ENCODE measurements at regions not wholly inside any gene's neighbourhood (a gene's known extent, or its start where the extent isn't known, plus 50 kb on each side); places are given as distances from the start of the nearest gene placed in this dataset.

DNA sequence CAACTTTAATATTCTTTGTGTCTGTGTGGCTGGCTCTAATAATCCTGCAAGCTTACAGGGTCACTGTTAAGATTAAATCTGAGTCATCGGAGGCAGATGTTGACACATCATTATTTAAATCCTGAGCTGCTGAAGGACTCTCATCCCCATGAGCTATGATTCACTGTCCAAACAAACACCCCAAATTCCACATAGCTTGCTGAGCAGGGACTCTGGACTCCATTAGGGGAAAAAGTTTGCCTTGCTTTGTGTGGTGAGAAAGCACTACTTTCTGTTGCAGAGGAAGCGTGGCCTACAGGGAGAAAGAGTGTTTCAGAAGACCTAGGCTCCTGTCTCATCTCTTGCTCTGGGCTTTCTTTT, 213.7 kb downstream of the PDCD6IP start:
- TF ChIP-seq, protein P1, sequence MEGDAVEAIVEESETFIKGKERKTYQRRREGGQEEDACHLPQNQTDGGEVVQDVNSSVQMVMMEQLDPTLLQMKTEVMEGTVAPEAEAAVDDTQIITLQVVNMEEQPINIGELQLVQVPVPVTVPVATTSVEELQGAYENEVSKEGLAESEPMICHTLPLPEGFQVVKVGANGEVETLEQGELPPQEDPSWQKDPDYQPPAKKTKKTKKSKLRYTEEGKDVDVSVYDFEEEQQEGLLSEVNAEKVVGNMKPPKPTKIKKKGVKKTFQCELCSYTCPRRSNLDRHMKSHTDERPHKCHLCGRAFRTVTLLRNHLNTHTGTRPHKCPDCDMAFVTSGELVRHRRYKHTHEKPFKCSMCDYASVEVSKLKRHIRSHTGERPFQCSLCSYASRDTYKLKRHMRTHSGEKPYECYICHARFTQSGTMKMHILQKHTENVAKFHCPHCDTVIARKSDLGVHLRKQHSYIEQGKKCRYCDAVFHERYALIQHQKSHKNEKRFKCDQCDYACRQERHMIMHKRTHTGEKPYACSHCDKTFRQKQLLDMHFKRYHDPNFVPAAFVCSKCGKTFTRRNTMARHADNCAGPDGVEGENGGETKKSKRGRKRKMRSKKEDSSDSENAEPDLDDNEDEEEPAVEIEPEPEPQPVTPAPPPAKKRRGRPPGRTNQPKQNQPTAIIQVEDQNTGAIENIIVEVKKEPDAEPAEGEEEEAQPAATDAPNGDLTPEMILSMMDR (IDR thresholded peaks at IDR 0.05 in 8 of 11, conservative IDR thresholded peaks at IDR 0.05 in 3 of 11) = no peak
- TF ChIP-seq POLR2A (IDR thresholded peaks at IDR 0.05) = no peak
- no peak for TF ChIP-seq POLR2AphosphoS5 (IDR thresholded peaks at IDR 0.05)

Data from spleen (tissue), 7 donors.